CD14-positive monocyte (primary cell): ENCODE measurements at regions not wholly inside any gene's neighbourhood (a gene's known extent, or its start where the extent isn't known, plus 50 kb on each side); places are given as distances from the start of the nearest gene placed in this dataset.

Experiments
- DNase-seq, 3 donors: peaks; one replicate each; pipeline ENCODE4 v3.0.0-alpha.2; 2011 to 2022
- H2AFZ ChIP-seq: 2 replicates; pipeline ENCODE4 v1.6.0; 2012; ENCODE audit warnings: mild to moderate bottlenecking, low read depth, low read length, inconsistent platforms; ENCODE audit not compliant: insufficient read depth, poor library complexity, severe bottlenecking
- H3K27ac ChIP-seq, 2 donors: 1 replicate in 1 of 2; 2 replicates in 1 of 2; pipeline ENCODE4 v1.5.1; 2012 to 2013; ENCODE audit warnings: low read length in 2 of 2, control low read depth in 1 of 2, inconsistent platforms in 1 of 2, low read depth in 1 of 2, mild to moderate bottlenecking in 1 of 2
- H3K27me3 ChIP-seq, 2 donors: one replicate each; pipeline versions ENCODE4 v1.6.0 to v1.6.1; 2011 to 2013; ENCODE audit warnings: low read length in 2 of 2; ENCODE audit not compliant: control insufficient read depth in 2 of 2, insufficient read depth in 2 of 2
- H3K36me3 ChIP-seq, 2 donors: replicated peaks in 1 of 2; 1 replicate in 1 of 2; 2 replicates in 1 of 2; pipeline versions ENCODE4 v1.5.1 to v1.6.1; 2012 to 2013; ENCODE audit warnings: low read length in 2 of 2, control low read depth in 1 of 2, inconsistent platforms in 1 of 2, mild to moderate bottlenecking in 1 of 2; ENCODE audit not compliant: insufficient read depth in 2 of 2, control insufficient read depth in 1 of 2
- H3K4me1 ChIP-seq, 2 donors: 1 replicate in 1 of 2; 2 replicates in 1 of 2; pipeline versions ENCODE4 v1.5.1 to v1.6.1; 2012 to 2013; ENCODE audit warnings: low read length in 2 of 2, control low read depth in 1 of 2, inconsistent platforms in 1 of 2, mild to moderate bottlenecking in 1 of 2, moderate library complexity in 1 of 2; ENCODE audit not compliant: insufficient read depth in 2 of 2, control insufficient read depth in 1 of 2
- H3K4me2 ChIP-seq: replicated peaks from 2 replicates; pipeline ENCODE3; 2012; ENCODE audit warnings: low read length, moderate library complexity, mild to moderate bottlenecking; ENCODE audit not compliant: poor library complexity, severe bottlenecking; ENCODE audit errors: extremely low read depth
- H3K4me3 ChIP-seq, 3 experiments: fragments of 200-600 bp in 1 of 3; sonication (generic) in 1 of 3; replicated peaks in 1 of 3; 1 replicate in 2 of 3; 2 replicates in 1 of 3; pipeline ENCODE4 v1.5.1; 2011 to 2013; ENCODE audit warnings: low read length in 3 of 3, mild to moderate bottlenecking in 3 of 3, control low read depth in 2 of 3, low read depth in 2 of 3, inconsistent platforms in 1 of 3, moderate library complexity in 1 of 3
- H3K79me2 ChIP-seq: 2 replicates; pipeline ENCODE4 v1.6.0; 2012; ENCODE audit warnings: mild to moderate bottlenecking, control low read depth, inconsistent platforms, low read length, moderate library complexity; ENCODE audit not compliant: insufficient read depth
- H3K9ac ChIP-seq: 2 replicates; pipeline ENCODE4 v1.6.0; 2017; ENCODE audit warnings: low read length, mild to moderate bottlenecking; ENCODE audit not compliant: insufficient read depth, poor library complexity, severe bottlenecking
- H3K9me3 ChIP-seq, 2 donors: replicated peaks in 1 of 2; 1 replicate in 1 of 2; 2 replicates in 1 of 2; pipeline versions ENCODE4 v1.5.1 to v1.6.1; 2012 to 2013; ENCODE audit warnings: low read length in 2 of 2, control low read depth in 1 of 2; ENCODE audit not compliant: control insufficient read depth in 1 of 2, insufficient read depth in 1 of 2
- H4K20me1 ChIP-seq: 2 replicates; pipeline ENCODE4 v1.6.0; 2012; ENCODE audit warnings: mild to moderate bottlenecking, low read length, control low read depth, moderate library complexity; ENCODE audit not compliant: insufficient read depth
- H3K27ac Mint-ChIP-seq, 7 donors: one replicate each; pipeline ENCODE4 v1.8.0; 2020; ENCODE audit warnings: mild to moderate bottlenecking in 7 of 7, mixed read lengths in 7 of 7, moderate library complexity in 6 of 7, inconsistent platforms in 2 of 7
- H3K27me3 Mint-ChIP-seq, 3 donors: one replicate each; pipeline ENCODE4 v1.8.0; 2021 to 2022; ENCODE audit warnings: low read depth in 3 of 3, mild to moderate bottlenecking in 3 of 3, mixed read lengths in 3 of 3, moderate library complexity in 3 of 3, inconsistent platforms in 1 of 3
- H3K36me3 Mint-ChIP-seq, 2 donors: one replicate each; pipeline ENCODE4 v1.8.0; 2020; ENCODE audit warnings: mixed read lengths in 2 of 2, inconsistent platforms in 1 of 2, mild to moderate bottlenecking in 1 of 2
- H3K4me1 Mint-ChIP-seq: one replicate; pipeline ENCODE4 v1.8.0; 2020; ENCODE audit warnings: mild to moderate bottlenecking, mixed read lengths
- H3K4me3 Mint-ChIP-seq, 2 donors: one replicate each; pipeline ENCODE4 v1.8.0; 2020; ENCODE audit warnings: mild to moderate bottlenecking in 2 of 2, mixed read lengths in 2 of 2, moderate library complexity in 1 of 2
- H3K9me3 Mint-ChIP-seq, 7 donors: one replicate each; pipeline ENCODE4 v1.8.0; 2020 to 2022; ENCODE audit warnings: mixed read lengths in 7 of 7, mild to moderate bottlenecking in 6 of 7, moderate library complexity in 6 of 7, inconsistent platforms in 2 of 7
- WGBS: methylation state at CpG from one replicate; pipeline ENCODE4 v1.1.5; 2013; ENCODE audit warnings: missing lambda C conversion rate; ENCODE audit not compliant: insufficient coverage; 5-methylcytosine and 5-hydroxymethylcytosine counted together
- intact Hi-C, 2 donors: fragments of 100-400 bp; cut with micrococcal nuclease; formaldehyde crosslinking; loops; one replicate each; pipeline versions ENCODE4 v1.15.0 to v1.15.1; 2023
- TF ChIP-seq, protein P1 (sequence below): fragments of 200-600 bp; IDR thresholded peaks from one replicate; pipeline ENCODE4 v1.8.0; 2022; ENCODE audit warnings: antibody characterized with exemption, mild to moderate bottlenecking

DNA sequence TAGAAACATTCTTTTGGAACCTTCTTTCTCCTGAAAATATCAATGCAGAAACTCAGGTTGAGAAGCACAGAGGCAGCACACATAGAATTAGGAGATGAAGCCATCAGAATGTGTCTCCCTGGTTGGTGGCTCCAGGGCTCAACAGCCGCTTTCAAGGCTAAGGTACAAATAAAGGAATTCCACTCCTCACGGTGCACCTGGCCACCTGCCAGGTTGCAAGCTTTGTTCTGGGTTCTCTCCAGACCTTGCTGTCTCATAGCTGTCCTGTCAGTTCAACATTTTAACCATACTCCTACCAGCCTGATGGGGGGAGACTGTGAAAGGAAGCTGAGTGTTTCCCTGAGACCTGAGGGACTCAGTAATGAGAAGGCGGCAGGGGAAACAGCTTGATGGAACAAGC lies 96.3 kb upstream of the HPF1 start:
- no peaks in the 10 kb centered on the region for H3K79me2 ChIP-seq
- Mint-ChIP-seq H3K27me3 (peaks cover under 1 to 1% (median under 1%) of the 10 kb centered on the region in 3 donors), H3K27ac (no peak overlapping the region), H3K4me1 (no peaks in the 10 kb centered on the region), H3K4me3 (no peak overlapping the region), H3K36me3 (no peaks in the 10 kb centered on the region), H3K9me3 (peaks cover 0 to 2% (median 0%) of the 10 kb centered on the region in 7 donors)
- no peak overlapping the region for H3K4me3 ChIP-seq
- no peak overlapping the region for H2AFZ ChIP-seq
- intact Hi-C loops: no loop called here
- DNase-seq: no peak
- WGBS: no CpG with 5 or more reads among the region's 3 CpGs
- no peaks in the 10 kb centered on the region for H3K9me3 ChIP-seq
- peaks cover 0 to 2% of the 10 kb centered on the region in 2 donors for H3K27me3 ChIP-seq
- H4K20me1 ChIP-seq: no peaks in the 10 kb centered on the region
- H3K36me3 ChIP-seq: no peaks in the 10 kb centered on the region
- H3K9ac ChIP-seq: no peak overlapping the region
- H3K27ac ChIP-seq: no peak overlapping the region
- H3K4me2 ChIP-seq: no peak overlapping the region
- TF ChIP-seq, protein P1, sequence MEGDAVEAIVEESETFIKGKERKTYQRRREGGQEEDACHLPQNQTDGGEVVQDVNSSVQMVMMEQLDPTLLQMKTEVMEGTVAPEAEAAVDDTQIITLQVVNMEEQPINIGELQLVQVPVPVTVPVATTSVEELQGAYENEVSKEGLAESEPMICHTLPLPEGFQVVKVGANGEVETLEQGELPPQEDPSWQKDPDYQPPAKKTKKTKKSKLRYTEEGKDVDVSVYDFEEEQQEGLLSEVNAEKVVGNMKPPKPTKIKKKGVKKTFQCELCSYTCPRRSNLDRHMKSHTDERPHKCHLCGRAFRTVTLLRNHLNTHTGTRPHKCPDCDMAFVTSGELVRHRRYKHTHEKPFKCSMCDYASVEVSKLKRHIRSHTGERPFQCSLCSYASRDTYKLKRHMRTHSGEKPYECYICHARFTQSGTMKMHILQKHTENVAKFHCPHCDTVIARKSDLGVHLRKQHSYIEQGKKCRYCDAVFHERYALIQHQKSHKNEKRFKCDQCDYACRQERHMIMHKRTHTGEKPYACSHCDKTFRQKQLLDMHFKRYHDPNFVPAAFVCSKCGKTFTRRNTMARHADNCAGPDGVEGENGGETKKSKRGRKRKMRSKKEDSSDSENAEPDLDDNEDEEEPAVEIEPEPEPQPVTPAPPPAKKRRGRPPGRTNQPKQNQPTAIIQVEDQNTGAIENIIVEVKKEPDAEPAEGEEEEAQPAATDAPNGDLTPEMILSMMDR: no peak
- H3K4me1 ChIP-seq: no peaks in the 10 kb centered on the region

DNA sequence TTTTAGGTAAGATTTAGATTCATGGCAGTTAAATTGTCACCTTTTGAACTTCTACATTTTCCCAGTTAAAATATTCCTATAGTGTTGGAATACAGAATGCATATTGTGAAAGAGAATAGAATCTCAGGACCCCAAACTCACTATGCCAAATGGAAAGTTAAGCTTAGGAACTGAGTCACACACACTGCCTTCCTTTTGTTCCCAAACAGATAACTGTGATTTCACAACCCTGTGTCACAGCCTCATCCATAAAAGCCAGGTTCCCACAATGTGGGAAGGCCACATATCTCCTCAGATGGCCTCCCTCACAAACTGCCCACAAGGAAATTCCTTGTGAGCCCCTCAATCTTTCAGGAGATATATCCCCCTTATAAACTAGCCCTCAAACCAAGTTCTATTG lies 94.7 kb upstream of the HPF1 start:
- intact Hi-C loops: no loop called here
- H3K9me3 Mint-ChIP-seq: peaks cover 0 to 2% (median 0%) of the 10 kb centered on the region in 7 donors
- no peak overlapping the region for H3K4me3 Mint-ChIP-seq
- H3K27me3 ChIP-seq: peaks cover 0 to 2% of the 10 kb centered on the region in 2 donors
- no peaks in the 10 kb centered on the region for H3K36me3 ChIP-seq
- no peaks in the 10 kb centered on the region for H3K4me1 Mint-ChIP-seq
- H3K27ac ChIP-seq: no peak overlapping the region
- H2AFZ ChIP-seq: no peak overlapping the region
- no peaks in the 10 kb centered on the region for H3K4me1 ChIP-seq
- TF ChIP-seq, protein P1: no peak
- no peaks in the 10 kb centered on the region for H3K9me3 ChIP-seq
- no peak overlapping the region for H3K4me3 ChIP-seq
- DNase-seq: no peak
- H3K27ac Mint-ChIP-seq: no peak overlapping the region
- H3K27me3 Mint-ChIP-seq: peaks cover 0 to 1% (median 0%) of the 10 kb centered on the region in 3 donors
- no peaks in the 10 kb centered on the region for H3K36me3 Mint-ChIP-seq
- H4K20me1 ChIP-seq: no peaks in the 10 kb centered on the region
- H3K9ac ChIP-seq: no peak overlapping the region
- H3K4me2 ChIP-seq: no peak overlapping the region
- H3K79me2 ChIP-seq: no peaks in the 10 kb centered on the region
